ENCODE measurements at regions not wholly inside any gene's neighbourhood (a gene's known extent, or its start where the extent isn't known, plus 50 kb on each side); places are given as distances from the start of the nearest gene placed in this dataset.

DNA sequence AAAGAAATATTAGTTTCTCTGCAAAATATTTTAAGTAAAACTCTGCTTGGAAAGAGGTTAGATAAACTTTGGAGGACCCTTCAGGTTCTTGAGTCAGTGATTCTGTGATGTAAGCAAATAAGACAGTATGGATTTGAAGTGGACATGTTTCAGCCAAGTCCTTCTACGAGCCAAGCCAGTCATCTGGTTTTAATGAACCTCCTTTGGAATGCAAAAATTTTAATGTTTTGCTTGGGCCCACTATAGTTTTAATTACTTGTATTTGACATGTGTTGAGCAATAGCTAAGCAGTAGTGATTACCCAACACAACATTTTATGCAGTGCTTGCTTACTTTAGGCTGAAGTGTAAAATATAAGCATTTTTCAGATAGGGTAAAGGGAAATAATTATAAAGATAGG, 296.3 kb upstream of the SEMA3D start:
- ATAC-seq (no peak), DNase-seq (ENCODE audit: low read depth, low spot score) (no peak)
- H3K9me2 ChIP-seq (ENCODE audit: insufficient read depth), result no peaks in the 10 kb centered on the region
- no peaks in the 10 kb centered on the region for H3K9me3 ChIP-seq (ENCODE audit: control insufficient read depth in 1 of 2, insufficient read depth in 1 of 2, low read depth in 1 of 2, low read length in 2 of 2)
- intact Hi-C loops (cut with micrococcal nuclease), result no loop called here
- H3K4me2 ChIP-seq (ENCODE audit: low read length), result no peak overlapping the region
- CTCF ChIA-PET, result no interaction called here
- POLR2A ChIA-PET, result no interaction called here
- H3K4me1 ChIP-seq (ENCODE audit: control insufficient read depth in 1 of 2, insufficient read depth in 2 of 2, low read length in 2 of 2), result no peaks in the 10 kb centered on the region
- BruUV-seq (replicated peaks), result no TSS peak
- H2AFZ ChIP-seq (ENCODE audit: low read depth, low read length, poor library complexity, severe bottlenecking), result no peak overlapping the region
- RAD21 ChIA-PET (ENCODE audit: low non-redundant PET in 1 of 2, low total read pairs in 2 of 2, uncharacterized antibody in 2 of 2, unreplicated experiment in 2 of 2), result no interaction called here
- no peaks in the 10 kb centered on the region for H3K79me2 ChIP-seq (ENCODE audit: insufficient read depth, low read length)
- no peaks in the 10 kb centered on the region for H4K20me1 ChIP-seq (ENCODE audit: insufficient read depth)
- no peak overlapping the region for H3K4me3 ChIP-seq (replicated peaks in 1 of 2; ENCODE audit: low read depth in 1 of 2, low read length in 2 of 2)
- H3K9ac ChIP-seq (ENCODE audit: low read length), result no peak overlapping the region
- no peak for TF ChIP-seq SIN3A (IDR thresholded peaks at IDR 0.05; ENCODE audit: low read depth)
- no peak for TF ChIP-seq FOSL1 (IDR thresholded peaks at IDR 0.05; ENCODE audit: low read depth)
- H3K27me3 ChIP-seq (ENCODE audit: insufficient read depth, low read length), result no peaks in the 10 kb centered on the region
- H3K36me3 ChIP-seq (ENCODE audit: control insufficient read depth in 1 of 2, insufficient read depth in 2 of 2, low read length in 2 of 2), result no peaks in the 10 kb centered on the region
- H3K27ac ChIP-seq (ENCODE audit: low read depth, low read length), result no peak overlapping the region

DNA sequence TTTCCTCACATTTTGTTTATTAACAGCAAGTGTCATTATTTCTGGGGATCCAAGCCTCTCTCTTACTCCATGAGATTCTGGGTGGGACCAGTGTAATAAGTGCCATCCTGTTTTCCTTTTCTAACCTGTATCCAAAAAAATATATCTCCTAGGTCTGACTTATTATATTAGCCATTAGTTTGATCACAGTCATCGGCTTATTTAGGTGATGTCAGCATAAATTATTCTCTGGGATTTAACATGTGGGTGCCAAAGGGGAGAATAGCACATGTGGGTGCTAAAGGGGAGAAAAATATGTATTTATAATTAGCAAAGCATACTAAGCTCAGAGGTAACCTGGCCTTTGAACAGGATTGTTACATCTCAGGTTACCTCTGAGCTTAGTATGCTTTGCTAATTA, 293.8 kb upstream of the SEMA3D start:
- Histone ChIP-seq H3K9me2 (ENCODE audit: insufficient read depth) (no peaks in the 10 kb centered on the region), H3K9ac (ENCODE audit: low read length) (no peak overlapping the region), H3K9me3 (ENCODE audit: control insufficient read depth in 1 of 2, insufficient read depth in 1 of 2, low read depth in 1 of 2, low read length in 2 of 2) (no peaks in the 10 kb centered on the region), H2AFZ (ENCODE audit: low read depth, low read length, poor library complexity, severe bottlenecking) (no peak overlapping the region), H3K27me3 (ENCODE audit: insufficient read depth, low read length) (no peaks in the 10 kb centered on the region), H3K4me2 (ENCODE audit: low read length) (no peak overlapping the region), H3K27ac (ENCODE audit: low read depth, low read length) (no peak overlapping the region), H3K4me1 (ENCODE audit: control insufficient read depth in 1 of 2, insufficient read depth in 2 of 2, low read length in 2 of 2) (no peaks in the 10 kb centered on the region), H3K79me2 (ENCODE audit: insufficient read depth, low read length) (no peaks in the 10 kb centered on the region), H3K36me3 (ENCODE audit: control insufficient read depth in 1 of 2, insufficient read depth in 2 of 2, low read length in 2 of 2) (no peaks in the 10 kb centered on the region), H3K4me3 (replicated peaks in 1 of 2; ENCODE audit: low read depth in 1 of 2, low read length in 2 of 2) (no peak overlapping the region), H4K20me1 (ENCODE audit: insufficient read depth) (no peaks in the 10 kb centered on the region)
- no peak for DNase-seq (ENCODE audit: low read depth, low spot score)
- ChIA-PET RAD21 (ENCODE audit: low non-redundant PET in 1 of 2, low total read pairs in 2 of 2, uncharacterized antibody in 2 of 2, unreplicated experiment in 2 of 2) (no interaction called here), CTCF (no interaction called here), POLR2A (interaction anchor here (0.7 kb wide), 1 partner anchor 183 kb away, joined by 4 read pairs; no protein-coding TSS in a partner anchor)
- no peak for ATAC-seq
- BruUV-seq (replicated peaks), result no TSS peak
- intact Hi-C loops (cut with micrococcal nuclease), result no loop called here
- TF ChIP-seq ZNF274 (IDR thresholded peaks at IDR 0.05; ENCODE audit: low read depth, low read length), result no peak
- TF ChIP-seq RAD21 (IDR thresholded peaks at IDR 0.05; ENCODE audit: low read depth), result no peak
- no peak for TF ChIP-seq YY1 (IDR thresholded peaks at IDR 0.05; ENCODE audit: extremely low read depth, insufficient replicate concordance, low read depth, low read length)
- no peak for TF ChIP-seq EZH2phosphoT487 (IDR thresholded peaks at IDR 0.05; ENCODE audit: borderline replicate concordance)
- no peak for TF ChIP-seq EGR1 (IDR thresholded peaks at IDR 0.05; ENCODE audit: low read depth)
- TF ChIP-seq CBX3 (IDR thresholded peaks at IDR 0.05; ENCODE audit: low read depth), result no peak
- TF ChIP-seq, protein P1, sequence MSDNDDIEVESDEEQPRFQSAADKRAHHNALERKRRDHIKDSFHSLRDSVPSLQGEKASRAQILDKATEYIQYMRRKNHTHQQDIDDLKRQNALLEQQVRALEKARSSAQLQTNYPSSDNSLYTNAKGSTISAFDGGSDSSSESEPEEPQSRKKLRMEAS (IDR thresholded peaks at IDR 0.05), result no peak
- no peak for TF ChIP-seq ELF1 (IDR thresholded peaks at IDR 0.05; ENCODE audit: borderline replicate concordance, low read depth)
- TF ChIP-seq, protein P2, sequence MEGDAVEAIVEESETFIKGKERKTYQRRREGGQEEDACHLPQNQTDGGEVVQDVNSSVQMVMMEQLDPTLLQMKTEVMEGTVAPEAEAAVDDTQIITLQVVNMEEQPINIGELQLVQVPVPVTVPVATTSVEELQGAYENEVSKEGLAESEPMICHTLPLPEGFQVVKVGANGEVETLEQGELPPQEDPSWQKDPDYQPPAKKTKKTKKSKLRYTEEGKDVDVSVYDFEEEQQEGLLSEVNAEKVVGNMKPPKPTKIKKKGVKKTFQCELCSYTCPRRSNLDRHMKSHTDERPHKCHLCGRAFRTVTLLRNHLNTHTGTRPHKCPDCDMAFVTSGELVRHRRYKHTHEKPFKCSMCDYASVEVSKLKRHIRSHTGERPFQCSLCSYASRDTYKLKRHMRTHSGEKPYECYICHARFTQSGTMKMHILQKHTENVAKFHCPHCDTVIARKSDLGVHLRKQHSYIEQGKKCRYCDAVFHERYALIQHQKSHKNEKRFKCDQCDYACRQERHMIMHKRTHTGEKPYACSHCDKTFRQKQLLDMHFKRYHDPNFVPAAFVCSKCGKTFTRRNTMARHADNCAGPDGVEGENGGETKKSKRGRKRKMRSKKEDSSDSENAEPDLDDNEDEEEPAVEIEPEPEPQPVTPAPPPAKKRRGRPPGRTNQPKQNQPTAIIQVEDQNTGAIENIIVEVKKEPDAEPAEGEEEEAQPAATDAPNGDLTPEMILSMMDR (IDR thresholded peaks at IDR 0.05 in 2 of 3, conservative IDR thresholded peaks at IDR 0.05 in 1 of 3; ENCODE audit: borderline replicate concordance in 1 of 3, insufficient read depth in 1 of 3, low read depth in 2 of 3, low read length in 2 of 3), result no peak
- TF ChIP-seq, protein P3, sequence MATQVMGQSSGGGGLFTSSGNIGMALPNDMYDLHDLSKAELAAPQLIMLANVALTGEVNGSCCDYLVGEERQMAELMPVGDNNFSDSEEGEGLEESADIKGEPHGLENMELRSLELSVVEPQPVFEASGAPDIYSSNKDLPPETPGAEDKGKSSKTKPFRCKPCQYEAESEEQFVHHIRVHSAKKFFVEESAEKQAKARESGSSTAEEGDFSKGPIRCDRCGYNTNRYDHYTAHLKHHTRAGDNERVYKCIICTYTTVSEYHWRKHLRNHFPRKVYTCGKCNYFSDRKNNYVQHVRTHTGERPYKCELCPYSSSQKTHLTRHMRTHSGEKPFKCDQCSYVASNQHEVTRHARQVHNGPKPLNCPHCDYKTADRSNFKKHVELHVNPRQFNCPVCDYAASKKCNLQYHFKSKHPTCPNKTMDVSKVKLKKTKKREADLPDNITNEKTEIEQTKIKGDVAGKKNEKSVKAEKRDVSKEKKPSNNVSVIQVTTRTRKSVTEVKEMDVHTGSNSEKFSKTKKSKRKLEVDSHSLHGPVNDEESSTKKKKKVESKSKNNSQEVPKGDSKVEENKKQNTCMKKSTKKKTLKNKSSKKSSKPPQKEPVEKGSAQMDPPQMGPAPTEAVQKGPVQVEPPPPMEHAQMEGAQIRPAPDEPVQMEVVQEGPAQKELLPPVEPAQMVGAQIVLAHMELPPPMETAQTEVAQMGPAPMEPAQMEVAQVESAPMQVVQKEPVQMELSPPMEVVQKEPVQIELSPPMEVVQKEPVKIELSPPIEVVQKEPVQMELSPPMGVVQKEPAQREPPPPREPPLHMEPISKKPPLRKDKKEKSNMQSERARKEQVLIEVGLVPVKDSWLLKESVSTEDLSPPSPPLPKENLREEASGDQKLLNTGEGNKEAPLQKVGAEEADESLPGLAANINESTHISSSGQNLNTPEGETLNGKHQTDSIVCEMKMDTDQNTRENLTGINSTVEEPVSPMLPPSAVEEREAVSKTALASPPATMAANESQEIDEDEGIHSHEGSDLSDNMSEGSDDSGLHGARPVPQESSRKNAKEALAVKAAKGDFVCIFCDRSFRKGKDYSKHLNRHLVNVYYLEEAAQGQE (IDR thresholded peaks at IDR 0.05; ENCODE audit: low read depth), result no peak
- TF ChIP-seq, protein P4, sequence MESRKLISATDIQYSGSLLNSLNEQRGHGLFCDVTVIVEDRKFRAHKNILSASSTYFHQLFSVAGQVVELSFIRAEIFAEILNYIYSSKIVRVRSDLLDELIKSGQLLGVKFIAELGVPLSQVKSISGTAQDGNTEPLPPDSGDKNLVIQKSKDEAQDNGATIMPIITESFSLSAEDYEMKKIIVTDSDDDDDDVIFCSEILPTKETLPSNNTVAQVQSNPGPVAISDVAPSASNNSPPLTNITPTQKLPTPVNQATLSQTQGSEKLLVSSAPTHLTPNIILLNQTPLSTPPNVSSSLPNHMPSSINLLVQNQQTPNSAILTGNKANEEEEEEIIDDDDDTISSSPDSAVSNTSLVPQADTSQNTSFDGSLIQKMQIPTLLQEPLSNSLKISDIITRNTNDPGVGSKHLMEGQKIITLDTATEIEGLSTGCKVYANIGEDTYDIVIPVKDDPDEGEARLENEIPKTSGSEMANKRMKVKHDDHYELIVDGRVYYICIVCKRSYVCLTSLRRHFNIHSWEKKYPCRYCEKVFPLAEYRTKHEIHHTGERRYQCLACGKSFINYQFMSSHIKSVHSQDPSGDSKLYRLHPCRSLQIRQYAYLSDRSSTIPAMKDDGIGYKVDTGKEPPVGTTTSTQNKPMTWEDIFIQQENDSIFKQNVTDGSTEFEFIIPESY (IDR thresholded peaks at IDR 0.05; ENCODE audit: extremely low read depth, insufficient replicate concordance, low read length), result no peak
- TF ChIP-seq FOSL1 (IDR thresholded peaks at IDR 0.05; ENCODE audit: low read depth), result no peak
- TF ChIP-seq ZFX (IDR thresholded peaks at IDR 0.05), result no peak
